ENCODE measurements at regions not wholly inside any gene's neighbourhood (a gene's known extent, or its start where the extent isn't known, plus 50 kb on each side); places are given as distances from the start of the nearest gene placed in this dataset.

GRCh38 chr12:46674800-46675199, 151.0 kb downstream of the SLC38A4 start:
- H3K9ac ChIP-seq (ENCODE audit: insufficient read depth, low read length, poor library complexity, severe bottlenecking) = no peak overlapping the region
- no peaks in the 10 kb centered on the region for H3K27me3 ChIP-seq (ENCODE audit: control insufficient read depth in 2 of 2, insufficient read depth in 2 of 2, low read length in 2 of 2)
- WGBS (ENCODE audit: insufficient coverage) = 100% methylated on average over 2 of the region's 4 CpGs
- Mint-ChIP-seq H3K9me3 (peaks cover 0 to 3% (median 0%) of the 10 kb centered on the region in 7 donors), H3K36me3 (no peaks in the 10 kb centered on the region), H3K4me3 (no peak overlapping the region), H3K27me3 (ENCODE audit: low read depth in 3 of 3) (no peaks in the 10 kb centered on the region), H3K27ac (no peak overlapping the region), H3K4me1 (no peaks in the 10 kb centered on the region)
- no peaks in the 10 kb centered on the region for H3K79me2 ChIP-seq (ENCODE audit: insufficient read depth, low read length)
- H3K4me1 ChIP-seq (ENCODE audit: control insufficient read depth in 1 of 2, insufficient read depth in 2 of 2, low read length in 2 of 2) = no peaks in the 10 kb centered on the region
- no peak overlapping the region for H3K27ac ChIP-seq (ENCODE audit: low read depth in 1 of 2, low read length in 2 of 2)
- no peak for TF ChIP-seq CTCF (IDR thresholded peaks at IDR 0.05)
- DNase-seq = no peak
- no peaks in the 10 kb centered on the region for H4K20me1 ChIP-seq (ENCODE audit: insufficient read depth, low read length)
- H3K4me2 ChIP-seq (replicated peaks; ENCODE audit: extremely low read depth, low read length, poor library complexity, severe bottlenecking) = no peak overlapping the region
- no peak overlapping the region for H2AFZ ChIP-seq (ENCODE audit: insufficient read depth, low read depth, low read length, poor library complexity, severe bottlenecking)
- no peaks in the 10 kb centered on the region for H3K36me3 ChIP-seq (replicated peaks in 1 of 2; ENCODE audit: control insufficient read depth in 1 of 2, insufficient read depth in 2 of 2, low read length in 2 of 2)
- H3K9me3 ChIP-seq (replicated peaks in 1 of 2; ENCODE audit: control insufficient read depth in 1 of 2, insufficient read depth in 1 of 2, low read length in 2 of 2) = no peaks in the 10 kb centered on the region
- intact Hi-C loops (cut with micrococcal nuclease) = no loop called here
- no peak overlapping the region for H3K4me3 ChIP-seq (replicated peaks in 1 of 3; ENCODE audit: low read depth in 2 of 3, low read length in 3 of 3)

- Histone ChIP-seq H2AFZ (ENCODE audit: insufficient read depth, low read depth, low read length, poor library complexity, severe bottlenecking) (no peak overlapping the region), H3K79me2 (ENCODE audit: insufficient read depth, low read length) (no peaks in the 10 kb centered on the region), H3K27me3 (ENCODE audit: control insufficient read depth in 2 of 2, insufficient read depth in 2 of 2, low read length in 2 of 2) (no peaks in the 10 kb centered on the region), H4K20me1 (ENCODE audit: insufficient read depth, low read length) (no peaks in the 10 kb centered on the region), H3K9ac (ENCODE audit: insufficient read depth, low read length, poor library complexity, severe bottlenecking) (no peak overlapping the region), H3K9me3 (replicated peaks in 1 of 2; ENCODE audit: control insufficient read depth in 1 of 2, insufficient read depth in 1 of 2, low read length in 2 of 2) (no peaks in the 10 kb centered on the region), H3K27ac (ENCODE audit: low read depth in 1 of 2, low read length in 2 of 2) (no peak overlapping the region), H3K4me3 (replicated peaks in 1 of 3; ENCODE audit: low read depth in 2 of 3, low read length in 3 of 3) (no peak overlapping the region), H3K4me1 (ENCODE audit: control insufficient read depth in 1 of 2, insufficient read depth in 2 of 2, low read length in 2 of 2) (no peaks in the 10 kb centered on the region), H3K4me2 (replicated peaks; ENCODE audit: extremely low read depth, low read length, poor library complexity, severe bottlenecking) (no peak overlapping the region), H3K36me3 (replicated peaks in 1 of 2; ENCODE audit: control insufficient read depth in 1 of 2, insufficient read depth in 2 of 2, low read length in 2 of 2) (no peaks in the 10 kb centered on the region)
- no peak for TF ChIP-seq CTCF (IDR thresholded peaks at IDR 0.05)
- no peaks in the 10 kb centered on the region for H3K4me1 Mint-ChIP-seq
- no CpG with 5 or more reads among the region's 1 CpG for WGBS (ENCODE audit: insufficient coverage)
- H3K27me3 Mint-ChIP-seq (ENCODE audit: low read depth in 3 of 3) = no peaks in the 10 kb centered on the region
- intact Hi-C loops (cut with micrococcal nuclease) = no loop called here
- no peak for DNase-seq
- peaks cover 0 to 3% (median 0%) of the 10 kb centered on the region in 7 donors for H3K9me3 Mint-ChIP-seq
- H3K36me3 Mint-ChIP-seq = no peaks in the 10 kb centered on the region
- H3K27ac Mint-ChIP-seq = no peak overlapping the region
- no peak overlapping the region for H3K4me3 Mint-ChIP-seq
These were observed 151.7 kb downstream of the SLC38A4 start for GRCh38 chr12:46674129-46674528.

Measured in CD14-positive monocyte (primary cell).